ENCODE measurements at regions not wholly inside any gene's neighbourhood (a gene's known extent, or its start where the extent isn't known, plus 50 kb on each side); places are given as distances from the start of the nearest gene placed in this dataset.
"Not testable (repeated sequence)": the region's sequence is repeated elsewhere in the genome, so short reads cannot be mapped to it uniquely, and the experiment has no call there.

DNA sequence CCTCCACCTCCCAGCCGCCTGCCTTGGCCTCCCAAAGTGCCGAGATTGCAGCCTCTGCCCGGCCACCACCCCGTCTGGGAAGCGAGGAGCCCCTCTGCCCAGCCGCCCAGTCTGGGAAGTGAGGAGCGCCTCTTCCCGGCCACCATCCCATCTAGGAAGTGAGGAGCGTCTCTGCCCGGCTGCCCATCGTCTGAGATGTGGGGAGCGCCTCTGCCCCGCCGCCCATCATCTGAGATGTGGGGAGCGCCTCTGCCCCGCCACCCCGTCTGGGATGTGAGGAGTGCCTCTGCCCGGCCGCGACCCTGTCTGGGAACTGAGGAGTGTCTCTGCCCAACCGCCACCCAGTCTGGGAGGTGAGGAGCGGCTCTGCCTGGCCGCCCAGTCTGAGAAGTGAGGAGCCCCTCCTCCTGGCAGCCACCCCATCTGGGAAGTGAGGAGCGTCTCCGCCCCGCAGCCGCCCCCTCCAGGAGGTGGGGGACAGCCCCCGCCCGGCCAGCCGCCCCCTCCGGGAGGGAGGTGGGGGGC, 296.3 kb downstream of the HNRNPD start:
- DNase-seq (ENCODE audit: low spot score) = not testable (repeated sequence)

DNA sequence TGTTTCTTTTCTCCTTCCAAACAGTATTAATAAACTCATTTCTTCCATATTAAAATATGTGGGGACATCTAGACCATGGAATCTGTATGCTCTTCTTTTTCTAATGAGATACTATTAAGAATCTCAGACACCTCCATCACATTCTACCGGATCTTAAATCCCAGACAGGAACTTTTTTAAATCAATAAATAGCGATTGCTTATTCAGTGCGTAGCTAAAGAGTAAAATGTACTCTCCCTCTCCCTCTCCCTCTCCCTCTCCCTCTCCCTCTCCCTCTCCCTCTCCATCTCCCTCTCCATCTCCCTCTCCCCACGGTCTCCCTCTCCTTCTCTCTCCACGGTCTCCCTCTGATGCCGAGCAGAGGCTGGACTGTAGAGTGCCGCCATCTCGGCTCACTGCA, 297.0 kb downstream of the HNRNPD start:
- no peak for DNase-seq (ENCODE audit: low spot score)

DNA sequence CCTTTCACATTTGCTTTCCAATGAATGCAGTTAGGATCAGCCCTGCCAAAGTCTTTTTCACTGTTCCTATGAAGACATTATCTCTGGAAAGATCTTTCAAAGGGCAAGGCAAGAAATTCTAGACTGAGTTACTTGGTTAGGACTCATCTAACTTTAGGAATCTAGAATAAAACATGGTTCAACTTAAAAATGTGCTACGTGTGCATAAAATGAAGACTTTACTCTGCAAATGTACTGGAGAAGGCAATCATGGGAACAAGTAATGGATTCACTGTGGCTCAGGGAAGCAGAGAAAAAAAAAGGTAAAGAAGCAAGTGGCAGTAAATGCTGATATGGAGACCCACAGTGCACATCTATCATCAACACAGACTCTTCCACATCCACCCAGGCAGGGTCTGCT, 297.4 kb downstream of the HNRNPD start:
- no peak for DNase-seq (ENCODE audit: low spot score)

DNA sequence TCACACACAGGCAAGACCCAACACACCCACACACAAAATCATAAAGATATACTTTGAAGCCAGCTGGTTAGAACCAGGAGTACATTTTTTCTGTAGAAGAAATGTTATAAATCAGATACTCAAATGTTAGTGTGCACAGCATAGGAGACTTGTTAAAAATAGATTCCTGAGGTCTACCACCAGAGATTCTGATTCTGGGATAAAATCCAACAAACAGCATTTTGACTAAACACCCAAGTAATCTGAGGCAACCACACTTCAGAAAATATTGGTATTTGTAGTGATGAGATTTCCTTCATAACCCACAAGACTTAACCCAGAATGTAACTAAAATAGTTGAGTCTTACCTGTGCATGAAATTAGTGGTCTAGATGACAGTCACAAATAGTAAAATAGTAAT, 301.8 kb downstream of the HNRNPD start:
- DNase-seq (ENCODE audit: low spot score) = no peak

DNA sequence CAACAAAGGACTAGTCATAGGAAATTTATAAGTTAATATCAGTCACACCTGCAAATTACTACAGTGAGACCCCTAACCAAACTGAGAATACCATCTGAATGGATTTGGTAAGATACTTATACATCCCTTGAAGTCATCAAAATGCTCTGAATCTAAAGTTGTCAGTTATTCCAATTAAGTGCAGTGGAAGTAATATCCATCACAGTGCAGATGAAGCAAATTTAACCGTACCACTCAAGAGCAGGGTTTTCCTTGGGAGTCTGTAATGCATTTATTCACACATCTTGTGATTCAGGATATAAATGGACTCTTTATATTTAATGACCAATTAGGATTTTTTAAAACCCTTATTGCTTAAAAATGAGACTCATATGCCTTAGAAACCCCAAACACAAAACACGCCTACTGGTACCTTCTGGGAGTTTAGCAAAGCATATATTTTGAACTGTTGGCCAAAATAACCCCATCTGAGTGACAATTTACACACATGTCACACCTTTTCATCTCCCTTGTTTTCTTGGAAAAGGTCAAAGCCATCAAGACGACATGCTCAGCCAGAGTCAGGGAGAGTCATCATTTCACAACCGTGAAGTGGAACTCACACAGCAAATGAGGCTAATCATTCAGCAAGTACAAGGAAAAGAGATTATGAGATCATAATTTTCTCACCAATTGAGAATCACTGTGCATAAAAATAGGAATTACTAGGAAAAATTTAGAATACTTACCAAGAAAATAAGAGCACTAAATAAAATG, 303.7 kb downstream of the HNRNPD start:
- no peak for DNase-seq (ENCODE audit: low spot score)

DNA sequence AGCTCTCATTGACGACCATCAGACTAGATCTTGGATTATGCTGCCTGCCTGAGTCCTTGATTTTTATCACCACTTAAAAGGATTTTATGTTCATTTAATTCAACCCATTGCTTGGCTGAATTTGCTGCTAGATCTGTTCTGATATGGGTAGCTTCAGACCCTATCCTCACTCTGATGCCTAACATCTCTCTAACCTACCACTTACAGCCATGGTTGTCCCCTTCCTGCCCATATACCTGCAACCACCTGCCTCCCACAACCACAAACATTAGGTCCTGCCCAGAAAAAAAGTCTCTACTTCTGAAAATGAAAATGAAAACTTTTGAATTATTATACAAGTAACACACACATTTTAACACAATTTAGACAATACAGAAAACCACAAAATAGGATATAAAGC, 310.8 kb downstream of the HNRNPD start:
- no peak for DNase-seq (ENCODE audit: low spot score)

DNA sequence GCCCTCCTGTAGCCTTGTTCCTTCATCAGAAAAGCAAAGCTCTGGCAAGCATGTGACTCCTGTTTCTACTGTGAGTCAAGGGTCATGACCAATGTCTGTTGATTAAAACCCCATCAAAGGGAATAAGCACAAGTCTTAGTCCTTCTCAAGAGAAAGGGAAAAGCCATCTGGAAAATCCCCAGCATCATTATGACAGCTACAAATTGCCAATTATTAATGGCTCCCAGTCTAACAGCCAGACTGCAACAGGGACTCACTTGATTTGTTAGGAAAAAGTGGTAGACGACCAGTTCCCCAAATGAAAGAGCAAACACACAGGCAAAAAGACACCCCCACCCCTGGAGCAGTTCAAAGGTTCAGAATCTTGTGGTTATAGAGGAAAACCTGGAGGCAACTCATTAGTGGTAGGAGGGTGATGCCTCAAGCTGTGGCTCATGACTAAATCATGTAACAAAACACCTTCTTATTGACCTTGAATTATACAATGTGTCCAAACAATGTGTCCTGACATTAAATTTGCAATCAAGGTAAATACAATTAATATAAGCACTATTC, 315.7 kb downstream of the HNRNPD start:
- DNase-seq (ENCODE audit: low spot score) = no peak

DNA sequence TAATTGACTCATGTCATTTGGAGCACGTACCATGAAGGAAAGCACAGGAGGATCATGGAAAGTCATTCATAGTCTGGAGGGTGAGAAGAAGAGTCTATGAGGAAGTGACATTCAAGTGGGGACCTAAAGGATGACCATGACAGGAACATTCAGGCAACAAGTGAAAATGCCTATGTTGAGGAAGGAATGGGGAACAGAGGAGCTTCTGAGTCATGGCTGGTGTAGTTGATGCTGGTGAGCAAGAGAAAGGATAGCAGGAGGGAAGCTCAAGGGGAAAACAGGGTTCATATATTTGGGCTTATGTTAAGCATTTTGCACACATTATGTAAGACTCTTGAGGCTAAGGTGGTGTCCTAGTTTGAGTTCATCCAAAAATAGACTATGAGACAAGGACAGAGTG, 318.6 kb downstream of the HNRNPD start:
- DNase-seq (ENCODE audit: low spot score) = no peak

DNA sequence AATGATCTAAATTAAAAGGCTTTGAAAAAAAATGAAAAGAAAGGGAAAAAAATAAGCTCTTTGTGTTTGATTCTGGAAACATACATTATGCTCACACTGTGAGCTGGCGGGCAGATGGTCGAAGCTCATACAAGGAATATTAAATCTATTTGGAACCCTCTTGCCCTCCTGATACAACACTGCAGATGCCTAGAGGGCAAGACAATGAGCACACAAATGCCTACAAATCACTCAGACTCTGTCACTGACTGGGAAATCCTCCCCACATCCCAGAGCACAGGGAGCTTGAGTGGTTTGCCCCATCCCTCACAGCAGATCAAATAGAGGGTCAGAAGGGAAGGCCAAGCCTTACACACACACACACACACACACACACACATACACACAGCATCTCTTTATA, 320.4 kb downstream of the HNRNPD start:
- no peak for DNase-seq (ENCODE audit: low spot score)

DNA sequence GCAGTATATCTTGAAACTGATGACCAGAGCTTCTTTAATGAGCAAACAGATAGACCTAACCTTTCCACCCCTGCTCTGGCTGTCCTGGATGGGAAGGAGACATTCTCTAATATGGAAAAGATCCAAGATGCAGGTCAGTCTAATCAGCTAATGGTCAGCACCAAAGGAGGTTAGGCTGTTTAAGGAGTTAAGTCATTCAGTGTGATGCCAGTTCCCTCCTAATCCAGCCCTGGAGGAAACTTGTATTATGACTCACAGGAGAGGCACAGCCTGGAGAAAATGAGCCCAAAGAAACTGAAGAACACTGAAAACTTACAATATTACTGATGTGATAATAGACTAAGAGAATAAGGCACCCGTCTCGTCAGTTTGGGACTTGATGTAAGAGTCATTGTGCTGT, 323.0 kb downstream of the HNRNPD start:
- DNase-seq (ENCODE audit: low spot score) = no peak

DNA sequence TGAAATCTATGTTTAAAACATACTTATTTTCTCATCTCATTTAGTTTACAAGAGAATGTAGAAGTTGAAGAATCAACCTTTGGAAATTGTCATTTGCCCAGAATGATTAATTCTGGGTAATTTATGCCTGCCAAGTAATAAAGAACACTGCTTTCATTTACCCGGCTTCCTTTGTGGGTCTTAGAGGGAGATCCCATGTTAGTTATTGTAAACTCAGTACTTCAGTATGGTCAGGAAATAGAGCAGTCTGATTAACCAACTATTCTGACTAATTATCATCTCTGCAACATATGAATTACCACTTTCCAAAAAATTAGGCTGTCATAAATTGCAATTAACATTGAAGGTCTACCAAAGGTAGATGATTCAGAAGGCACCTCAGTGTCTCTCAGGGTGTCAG, 324.5 kb downstream of the HNRNPD start:
- no peak for DNase-seq (ENCODE audit: low spot score)

DNA sequence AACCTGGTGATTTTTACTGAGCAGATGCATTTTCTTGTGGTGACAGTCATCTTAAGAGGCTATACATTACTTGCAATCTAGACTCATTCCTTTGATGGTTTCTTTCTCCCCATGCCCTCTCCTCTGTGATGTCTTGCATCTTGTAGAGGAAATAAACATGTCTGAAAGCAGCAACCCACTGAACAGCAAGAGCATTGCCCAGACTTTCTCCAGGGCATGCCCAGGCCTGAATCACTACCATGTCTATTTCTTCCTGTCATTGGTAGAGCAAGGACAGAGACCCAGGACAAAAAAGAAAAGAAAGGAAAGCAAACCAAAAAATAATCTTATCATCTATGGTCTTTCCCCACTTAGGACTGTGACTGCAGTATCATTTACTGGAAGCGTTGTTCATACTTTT, 326.1 kb downstream of the HNRNPD start:
- DNase-seq (ENCODE audit: low spot score) = no peak

DNA sequence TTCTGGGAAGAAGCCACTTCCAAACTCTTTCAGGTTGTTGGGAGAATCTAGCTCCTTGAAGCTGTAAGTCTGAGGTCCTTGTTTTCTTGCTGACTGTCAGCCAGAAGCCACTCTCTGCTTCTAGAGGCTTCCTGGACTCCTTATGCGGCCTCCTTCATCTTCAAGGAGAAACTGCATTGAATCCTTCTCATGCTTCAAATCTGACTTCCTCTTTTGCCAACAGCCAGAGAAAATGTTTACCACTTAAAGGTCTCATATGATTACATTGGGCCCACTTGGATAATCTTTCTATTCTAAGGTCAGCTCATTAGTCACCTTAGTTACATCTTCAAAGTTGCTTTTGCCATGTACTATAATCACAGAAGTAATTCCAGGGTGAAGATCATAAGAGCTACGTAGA, 327.0 kb downstream of the HNRNPD start:
- no peak for DNase-seq (ENCODE audit: low spot score)

DNA sequence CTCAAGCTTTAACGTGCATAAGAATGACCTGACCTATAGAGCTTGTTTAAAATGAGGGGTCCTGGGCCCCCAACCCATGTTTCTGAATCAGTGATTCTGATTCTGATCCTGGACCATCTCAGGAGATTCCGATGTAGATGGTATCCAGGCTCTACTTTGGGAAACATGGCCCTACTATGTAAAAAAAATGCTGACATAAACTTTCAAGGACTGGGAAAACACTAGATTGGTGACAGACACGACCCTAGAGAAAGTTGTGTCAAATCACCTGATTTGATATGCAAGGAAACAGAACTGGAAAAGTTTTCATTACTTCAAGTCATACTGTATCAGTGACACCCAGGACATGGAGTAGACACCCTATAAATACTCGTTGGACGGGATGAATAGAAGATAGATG, 328.5 kb downstream of the HNRNPD start:
- no peak for DNase-seq (ENCODE audit: low spot score)

DNA sequence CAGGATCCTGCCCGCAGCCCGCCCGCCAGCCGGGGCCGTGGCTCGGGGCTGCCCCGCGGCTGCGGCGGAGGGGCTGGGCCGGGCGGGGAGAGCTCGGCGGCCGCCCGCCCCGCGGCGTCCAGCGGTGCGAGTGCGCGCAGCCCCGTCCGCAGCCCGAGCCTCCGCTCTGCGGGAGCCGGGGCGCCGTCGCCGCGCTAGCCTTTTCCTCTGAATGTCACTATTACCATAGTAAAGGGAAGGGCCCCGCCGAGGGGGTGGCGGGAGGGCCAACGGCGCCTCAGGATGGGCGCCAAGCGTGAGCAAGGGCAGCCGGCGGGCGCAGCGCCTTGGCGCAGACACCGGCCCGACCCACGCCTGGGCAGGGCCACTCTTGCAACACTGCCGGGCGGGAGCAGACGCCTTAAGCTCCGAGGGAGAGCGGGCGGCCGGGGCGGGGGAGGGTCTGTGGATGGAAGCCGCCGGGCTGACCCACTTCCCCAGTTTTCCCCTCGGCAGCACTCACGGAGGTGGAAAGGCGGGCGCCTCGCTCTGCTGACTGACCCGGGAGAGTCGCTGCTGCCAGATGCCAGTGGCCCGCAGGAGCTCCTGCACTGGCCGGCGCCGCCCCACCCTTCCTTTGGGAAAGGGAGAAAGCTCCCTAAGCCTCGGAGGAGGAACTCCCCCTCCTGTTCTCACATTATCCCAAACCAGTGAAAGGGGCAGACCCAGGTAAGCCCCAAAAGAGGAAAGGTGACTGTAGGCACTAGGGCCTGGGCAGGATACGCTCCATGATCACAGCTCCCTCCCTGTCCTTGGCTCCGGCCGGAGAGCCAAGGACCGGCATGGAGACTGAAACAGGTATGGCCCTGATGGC, 329.4 kb downstream of the HNRNPD start:
- DNase-seq (ENCODE audit: low spot score) = no peak

DNA sequence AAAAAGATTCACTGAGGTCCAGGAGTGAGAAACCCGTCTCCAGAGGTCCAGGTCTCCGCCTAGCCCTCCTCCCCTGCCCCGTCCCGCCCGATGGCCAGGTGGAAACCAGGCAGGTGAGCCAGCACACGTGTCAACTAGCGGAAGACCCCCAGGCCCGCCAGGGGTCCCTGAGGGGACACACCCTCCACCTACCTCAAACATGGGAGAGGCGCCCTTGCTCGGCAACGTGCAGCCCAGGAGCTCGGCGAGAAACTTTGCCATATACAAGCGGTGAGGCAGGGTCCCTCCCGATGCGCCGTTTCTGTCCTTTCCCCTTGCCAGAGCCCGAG, 330.0 kb downstream of the HNRNPD start:
- DNase-seq (ENCODE audit: low spot score) = no peak

DNA sequence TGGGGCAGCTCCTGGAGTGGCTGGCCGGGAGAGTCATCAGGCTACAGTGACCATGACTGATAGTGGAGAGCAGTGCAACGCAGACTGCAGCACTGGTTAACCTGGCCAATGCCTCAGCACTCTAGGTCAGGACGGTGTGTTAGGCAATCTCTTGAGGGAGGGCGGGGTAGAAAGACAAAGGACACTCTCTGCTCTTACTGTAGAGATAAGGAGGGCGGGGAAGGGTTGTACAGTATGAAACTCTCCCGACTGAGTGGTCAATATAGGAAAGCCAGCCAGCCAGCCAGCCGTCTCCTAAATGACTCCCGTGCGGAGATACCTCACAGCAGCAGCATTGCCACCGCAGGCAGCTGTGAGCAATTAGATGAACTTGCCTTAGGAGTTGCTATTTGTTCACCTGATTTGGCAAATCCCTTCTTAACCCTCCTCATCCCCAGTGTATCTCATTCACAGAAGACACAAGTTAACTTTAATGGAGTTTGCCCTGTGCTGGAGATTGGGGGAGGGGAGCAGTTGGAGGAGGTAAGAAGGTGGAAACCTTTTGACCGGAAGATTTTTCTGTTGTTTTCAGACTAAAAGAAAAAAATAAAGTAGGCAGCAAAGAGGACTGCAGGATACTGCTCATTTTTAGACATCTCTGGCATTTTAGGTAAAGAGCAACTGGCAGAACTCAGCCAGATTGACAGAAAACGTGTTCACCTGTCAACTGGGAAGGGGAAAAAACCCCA, 330.5 kb downstream of the HNRNPD start:
- no peak for DNase-seq (ENCODE audit: low spot score)

DNA sequence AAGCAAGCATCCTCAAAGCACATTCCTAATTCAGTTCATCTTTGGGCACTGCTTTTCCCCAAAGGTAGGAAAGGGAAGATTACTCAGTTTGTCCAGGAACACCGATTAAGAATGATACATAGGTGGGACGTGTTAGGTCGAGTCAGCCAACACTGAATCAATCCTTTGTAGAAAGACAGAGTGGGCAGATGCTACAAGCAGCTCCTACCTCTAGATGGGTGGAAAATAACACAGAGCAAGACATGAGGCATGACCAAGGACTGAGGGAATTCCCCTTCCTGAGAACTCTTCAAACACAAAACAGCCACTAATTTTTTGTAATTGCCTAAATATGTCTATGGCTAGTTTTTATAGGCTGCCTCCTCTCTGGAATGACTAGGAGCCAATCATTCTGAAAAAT, 331.7 kb downstream of the HNRNPD start:
- no peak for DNase-seq (ENCODE audit: low spot score)

DNA sequence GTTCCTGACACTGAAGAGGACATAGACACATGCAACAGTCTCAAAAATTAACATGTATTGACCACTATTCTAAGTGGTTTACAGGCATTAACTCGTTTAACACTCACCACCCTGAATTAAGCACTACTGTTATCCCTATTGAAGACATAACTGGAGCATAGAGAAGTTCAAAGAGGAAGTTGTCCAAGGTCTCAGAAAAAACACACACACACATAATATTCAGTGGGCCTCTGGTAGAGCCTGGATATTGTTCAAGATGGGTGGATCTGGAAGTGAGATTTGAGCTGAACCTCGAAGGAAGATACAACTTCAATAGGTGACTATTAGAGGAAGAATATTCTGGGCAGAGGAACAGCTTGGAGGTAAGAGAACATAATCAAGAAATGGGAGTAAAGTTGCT, 334.9 kb downstream of the HNRNPD start:
- DNase-seq (ENCODE audit: low spot score) = no peak

DNA sequence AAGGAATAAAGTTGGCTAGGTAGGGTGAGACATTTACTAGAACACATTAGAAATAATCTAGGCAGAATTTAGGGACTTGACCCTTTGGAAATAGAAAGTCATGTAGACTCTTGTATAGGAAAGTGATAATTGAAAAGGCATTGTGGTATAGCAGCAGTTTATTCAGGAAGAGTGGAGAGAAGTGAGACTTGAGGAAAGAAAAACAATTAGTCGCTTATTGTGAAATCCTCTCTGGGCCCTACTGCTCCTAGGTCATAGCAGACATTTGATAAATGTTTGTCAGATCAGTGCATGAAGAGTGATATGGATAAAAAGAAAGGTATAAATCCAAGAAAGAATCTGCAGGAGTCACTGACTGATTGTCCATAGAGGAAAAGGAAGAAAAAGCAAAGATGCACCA, 337.6 kb downstream of the HNRNPD start:
- no peak for DNase-seq (ENCODE audit: low spot score)

DNA sequence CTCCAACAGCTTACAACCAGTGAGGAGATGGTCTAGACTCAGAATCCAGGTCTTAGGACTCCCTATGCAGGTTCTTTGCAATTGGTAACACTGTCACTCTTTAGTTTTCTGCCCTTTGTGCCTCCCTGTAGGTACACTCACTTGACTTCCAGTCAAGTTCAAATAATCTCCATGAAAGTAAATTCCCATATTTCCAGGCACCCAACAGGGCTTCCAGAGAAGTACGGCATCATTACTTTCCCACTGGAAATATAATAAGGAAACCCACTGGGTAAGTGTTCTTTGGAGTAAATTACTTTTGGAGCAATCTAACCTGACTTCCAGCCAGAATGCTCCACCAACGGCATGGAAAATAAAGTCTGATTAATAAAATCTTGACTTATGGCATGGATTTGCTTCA, 338.9 kb downstream of the HNRNPD start:
- no peak for DNase-seq (ENCODE audit: low spot score)

DNA sequence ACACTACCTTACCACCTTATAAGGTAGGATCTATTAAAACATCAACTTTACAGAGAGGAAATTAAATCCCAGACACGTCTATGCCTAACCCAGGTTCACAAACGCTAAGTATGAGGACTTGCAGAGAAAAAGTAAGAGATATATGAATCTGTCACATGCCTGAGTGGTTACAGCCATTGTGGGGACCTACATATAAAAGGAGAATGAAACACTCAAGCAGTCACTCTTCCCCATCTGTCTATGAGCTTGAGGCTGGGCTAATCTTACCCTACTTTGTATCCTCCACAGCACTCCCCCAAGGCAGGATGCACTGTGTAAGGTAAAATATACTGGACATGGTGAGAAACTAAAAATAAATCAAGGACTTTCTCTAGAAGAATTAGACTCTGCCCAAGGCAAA, 339.9 kb downstream of the HNRNPD start:
- no peak for DNase-seq (ENCODE audit: low spot score)

Measured in activated CD4-positive, alpha-beta T cell treated with anti-CD3 and anti-CD28 coated beads, Interleukin-2, Interleukin-4, amounts not matched to agents 100 ng/mL and 50 ng/mL, durations not matched to agents 16 hours and 8 hours (primary cell).